HCT116 (cell line): ENCODE measurements at regions not wholly inside any gene's neighbourhood (a gene's known extent, or its start where the extent isn't known, plus 50 kb on each side); places are given as distances from the start of the nearest gene placed in this dataset.

Experiments used
- ATAC-seq: fragments of 200-7000 bp; cut with Tn5 transposase; 2 replicates; pipeline ENCODE4 v1.9.1; 2020; ENCODE audit warnings: mild to moderate bottlenecking, moderate library complexity
- BruUV-seq: library from RNA; stranded (reverse); fragments of 400-500 nt; replicated peaks from 2 replicates; lab custom pipeline; 2021; lab: Mats Ljungman, UMichigan
- CTCF ChIA-PET: fragments of 300-600 bp; sonication (Branson Sonifier 250); formaldehyde crosslinking; loops from one replicate; lab custom pipeline; 2021; ENCODE audit warnings: antibody characterized with exemption; lab: Charles Lee
- POLR2A ChIA-PET: fragments of 300-600, 350-600 bp; sonication (Branson Sonifier 250); formaldehyde crosslinking; loops from one replicate; lab custom pipeline; 2021; ENCODE audit warnings: antibody characterized with exemption; lab: Charles Lee
- RAD21 ChIA-PET, 2 experiments: fragments of 300-600 bp; sonication (Branson Sonifier 250); formaldehyde crosslinking; loops; one replicate each; lab custom pipeline; 2023; ENCODE audit warnings: low total read pairs in 2 of 2; ENCODE audit not compliant: uncharacterized antibody in 2 of 2, unreplicated experiment in 2 of 2, low non-redundant PET in 1 of 2; lab: Charles Lee
- DNase-seq: peaks from one replicate; pipeline ENCODE4 v3.0.0-alpha.2; 2010; ENCODE audit warnings: low read depth, low spot score
- H2AFZ ChIP-seq: fragments of 200-600 bp; shearing (Covaris generic), sonication (generic); 2 replicates; pipeline ENCODE4 v1.6.1; 2017; ENCODE audit warnings: low read depth, mixed run types, mixed read lengths, antibody characterized with exemption, low read length; ENCODE audit not compliant: poor library complexity, severe bottlenecking
- H3K27ac ChIP-seq: 2 replicates; pipeline ENCODE4 v1.5.1; 2012; ENCODE audit warnings: low read depth, low read length
- H3K27me3 ChIP-seq: fragments of 200-600 bp; sonication (generic); 2 replicates; pipeline ENCODE4 v1.6.1; 2016; ENCODE audit warnings: mixed run types, low read length, mixed read lengths; ENCODE audit not compliant: insufficient read depth
- H3K36me3 ChIP-seq, 2 experiments: fragments of 200-500 bp in 1 of 2; fragments of 200-600 bp in 1 of 2; sonication (Bioruptor generic) in 1 of 2; sonication (generic) in 1 of 2; 2 replicates each; pipeline versions ENCODE4 v1.5.1 to v1.6.1; 2014 to 2016; ENCODE audit warnings: low read length in 2 of 2, inconsistent platforms in 1 of 2, mixed read lengths in 1 of 2, mixed run types in 1 of 2; ENCODE audit not compliant: insufficient read depth in 2 of 2, control insufficient read depth in 1 of 2
- H3K4me1 ChIP-seq, 2 experiments: fragments of 200-600 bp in 1 of 2; sonication (generic) in 1 of 2; 2 replicates each; pipeline versions ENCODE4 v1.5.1 to v1.6.1; 2012 to 2017; ENCODE audit warnings: low read length in 2 of 2, inconsistent platforms in 1 of 2, mild to moderate bottlenecking in 1 of 2, mixed read lengths in 1 of 2, mixed run types in 1 of 2, moderate library complexity in 1 of 2; ENCODE audit not compliant: insufficient read depth in 2 of 2, control insufficient read depth in 1 of 2
- H3K4me2 ChIP-seq: fragments of 200-600 bp; sonication (generic); 2 replicates; pipeline ENCODE4 v1.6.1; 2017; ENCODE audit warnings: mixed run types, low read length, mixed read lengths
- H3K4me3 ChIP-seq, 2 experiments: fragments of 200-600 bp in 1 of 2; sonication (generic) in 1 of 2; replicated peaks in 1 of 2; 2 replicates each; pipeline ENCODE4 v1.5.1; 2011 to 2016; ENCODE audit warnings: low read length in 2 of 2, control low read depth in 1 of 2, low read depth in 1 of 2, mild to moderate bottlenecking in 1 of 2, mixed read lengths in 1 of 2, mixed run types in 1 of 2
- H3K79me2 ChIP-seq: fragments of 200-600 bp; sonication (generic); 2 replicates; pipeline ENCODE4 v1.6.1; 2017; ENCODE audit warnings: mild to moderate bottlenecking, mixed run types, low read length, moderate library complexity, mixed read lengths; ENCODE audit not compliant: insufficient read depth
- H3K9ac ChIP-seq: fragments of 200-600 bp; sonication (generic); 2 replicates; pipeline ENCODE4 v1.6.1; 2016; ENCODE audit warnings: low read length, mixed read lengths
- H3K9me2 ChIP-seq: fragments of 200-600 bp; sonication (generic), shearing (Covaris generic); 2 replicates; pipeline ENCODE4 v1.6.1; 2017; ENCODE audit warnings: mixed run types, mild to moderate bottlenecking, moderate library complexity; ENCODE audit not compliant: insufficient read depth
- H3K9me3 ChIP-seq, 2 experiments: fragments of 200-500 bp in 1 of 2; fragments of 200-600 bp in 1 of 2; sonication (Bioruptor generic) in 1 of 2; sonication (generic) in 1 of 2; 2 replicates each; pipeline ENCODE4 v1.6.1; 2014 to 2017; ENCODE audit warnings: low read length in 2 of 2, mixed read lengths in 2 of 2, inconsistent platforms in 1 of 2, low read depth in 1 of 2, mild to moderate bottlenecking in 1 of 2, mixed run types in 1 of 2, moderate library complexity in 1 of 2; ENCODE audit not compliant: control insufficient read depth in 1 of 2, insufficient read depth in 1 of 2
- H4K20me1 ChIP-seq: fragments of 200-600 bp; sonication (generic), shearing (Covaris generic); 2 replicates; pipeline ENCODE4 v1.6.1; 2017; ENCODE audit warnings: mixed run types, mild to moderate bottlenecking, moderate library complexity; ENCODE audit not compliant: insufficient read depth
- CBX3 ChIP-seq: IDR thresholded peaks from 2 replicates; pipeline ENCODE4 v1.6.1; 2012; ENCODE audit warnings: low read depth
- CEBPB ChIP-seq: IDR thresholded peaks from 2 replicates; pipeline ENCODE4 v1.6.1; 2012; ENCODE audit warnings: low read depth
- CTCF ChIP-seq, 3 experiments: fragments of 200-600 bp in 1 of 3; sonication (generic) in 1 of 3; IDR thresholded peaks in 2 of 3; conservative IDR thresholded peaks in 1 of 3; 2 replicates each; pipeline ENCODE4 v1.5.1; 2012 to 2017; ENCODE audit warnings: low read depth in 2 of 3, low read length in 2 of 3, antibody characterized with exemption in 1 of 3, borderline replicate concordance in 1 of 3, control low read depth in 1 of 3, mild to moderate bottlenecking in 1 of 3, mixed read lengths in 1 of 3, mixed run types in 1 of 3, moderate library complexity in 1 of 3; ENCODE audit not compliant: insufficient read depth in 1 of 3
- EGR1 ChIP-seq: IDR thresholded peaks from 2 replicates; pipeline ENCODE4 v1.6.1; 2012; ENCODE audit warnings: low read depth
- ELF1 ChIP-seq: IDR thresholded peaks from 2 replicates; pipeline ENCODE4 v1.6.1; 2012; ENCODE audit warnings: low read depth, borderline replicate concordance
- EZH2 ChIP-seq: fragments of 200-600 bp; sonication (generic); IDR thresholded peaks from 2 replicates; pipeline ENCODE4 v1.6.1; 2017; ENCODE audit warnings: antibody characterized with exemption, mixed run types
- EZH2phosphoT487 ChIP-seq: fragments of 200-600 bp; IDR thresholded peaks from 2 replicates; pipeline ENCODE4 v1.6.1; 2018; ENCODE audit warnings: antibody characterized with exemption, borderline replicate concordance
- FOSL1 ChIP-seq: IDR thresholded peaks from 2 replicates; pipeline ENCODE4 v1.6.1; 2012; ENCODE audit warnings: low read depth
- POLR2A ChIP-seq: IDR thresholded peaks from 2 replicates; pipeline ENCODE4 v1.7.0; 2011; ENCODE audit warnings: borderline replicate concordance; ENCODE audit not compliant: insufficient read depth, insufficient read length; ENCODE audit errors: extremely low read depth
- POLR2AphosphoS5 ChIP-seq: IDR thresholded peaks from 2 replicates; pipeline ENCODE4 v1.6.1; 2011; ENCODE audit warnings: mild to moderate bottlenecking, low read depth, low read length, moderate library complexity
- REST ChIP-seq: IDR thresholded peaks from 2 replicates; pipeline ENCODE4 v1.6.1; 2012; ENCODE audit warnings: low read depth
- SP1 ChIP-seq: IDR thresholded peaks from 2 replicates; pipeline ENCODE4 v1.6.1; 2012; ENCODE audit warnings: low read depth
- SRF ChIP-seq: IDR thresholded peaks from 2 replicates; pipeline ENCODE4 v1.6.1; 2012; ENCODE audit warnings: low read depth
- TCF7L2 ChIP-seq: IDR thresholded peaks from 2 replicates; pipeline ENCODE4 v1.7.0; 2011; ENCODE audit warnings: borderline replicate concordance, inconsistent platforms; ENCODE audit not compliant: insufficient read depth, insufficient read length; ENCODE audit errors: extremely low read depth
- YY1 ChIP-seq: IDR thresholded peaks from 2 replicates; pipeline ENCODE4 v1.6.1; 2011; ENCODE audit warnings: low read length, low read depth, moderate library complexity, mild to moderate bottlenecking; ENCODE audit not compliant: insufficient replicate concordance; ENCODE audit errors: extremely low read depth
- ZFX ChIP-seq: fragments of 450-650 bp; IDR thresholded peaks from 2 replicates; pipeline ENCODE4 v1.6.1; 2017
- intact Hi-C: fragments of 100-400 bp; cut with micrococcal nuclease; formaldehyde crosslinking; loops from 2 replicates; pipeline ENCODE4 v1.10.0; 2022

GRCh38 chr15:95839367-95839782, 491.1 kb upstream of the NR2F2 start:
- H3K79me2 ChIP-seq: no peaks in the 10 kb centered on the region
- ChIA-PET RAD21 (no interaction called here), CTCF (no interaction called here), POLR2A (no interaction called here)
- H3K9me3 ChIP-seq: no peaks in the 10 kb centered on the region
- H3K36me3 ChIP-seq: no peaks in the 10 kb centered on the region
- H3K27ac ChIP-seq: no peak overlapping the region
- H3K4me3 ChIP-seq: no peak overlapping the region
- H3K9me2 ChIP-seq: no peaks in the 10 kb centered on the region
- H2AFZ ChIP-seq: no peak overlapping the region
- H3K27me3 ChIP-seq: no peaks in the 10 kb centered on the region
- TF ChIP-seq ELF1 (no peak), ZFX (no peak), POLR2A (no peak), CEBPB (no peak), FOSL1 (no peak), EZH2phosphoT487 (no peak), REST (no peak), CTCF (IDR thresholded peaks at IDR 0.05 in 2 of 3, conservative IDR thresholded peaks at IDR 0.05 in 1 of 3; ENCODE audit: borderline replicate concordance in 1 of 3, insufficient read depth in 1 of 3, low read depth in 2 of 3, low read length in 2 of 3) (no peak), SRF (no peak), YY1 (no peak), TCF7L2 (no peak), SP1 (no peak), EZH2 (no peak), POLR2AphosphoS5 (no peak), EGR1 (no peak), CBX3 (no peak)
- H3K9ac ChIP-seq: no peak overlapping the region
- no peaks in the 10 kb centered on the region for H4K20me1 ChIP-seq
- no TSS peak for BruUV-seq
- ATAC-seq (no peak), DNase-seq (no peak)
- no peak overlapping the region for H3K4me2 ChIP-seq
- H3K4me1 ChIP-seq: no peaks in the 10 kb centered on the region
- intact Hi-C loops: no loop called here
